Fibroblast of mammary gland (primary cell): ENCODE measurements at regions not wholly inside any gene's neighbourhood (a gene's known extent, or its start where the extent isn't known, plus 50 kb on each side); places are given as distances from the start of the nearest gene placed in this dataset.
A peak's percentile ranks its signal among the peaks of the same experiment; 100 is the strongest.

Experiments used
- DNase-seq: peaks from one replicate; pipeline ENCODE4 v3.0.0-alpha.2; 2010; ENCODE audit warnings: low read depth
- H3K4me3 ChIP-seq: 2 replicates; pipeline ENCODE4 v1.5.1; 2011; ENCODE audit warnings: low read depth, mild to moderate bottlenecking, low read length, moderate library complexity; ENCODE audit not compliant: control insufficient read depth
- TF ChIP-seq, protein P1 (sequence below): conservative IDR thresholded peaks from 2 replicates; pipeline ENCODE4 v1.5.1; 2011; ENCODE audit warnings: low read depth, low read length, inconsistent platforms; ENCODE audit not compliant: control insufficient read depth, insufficient read depth

DNA sequence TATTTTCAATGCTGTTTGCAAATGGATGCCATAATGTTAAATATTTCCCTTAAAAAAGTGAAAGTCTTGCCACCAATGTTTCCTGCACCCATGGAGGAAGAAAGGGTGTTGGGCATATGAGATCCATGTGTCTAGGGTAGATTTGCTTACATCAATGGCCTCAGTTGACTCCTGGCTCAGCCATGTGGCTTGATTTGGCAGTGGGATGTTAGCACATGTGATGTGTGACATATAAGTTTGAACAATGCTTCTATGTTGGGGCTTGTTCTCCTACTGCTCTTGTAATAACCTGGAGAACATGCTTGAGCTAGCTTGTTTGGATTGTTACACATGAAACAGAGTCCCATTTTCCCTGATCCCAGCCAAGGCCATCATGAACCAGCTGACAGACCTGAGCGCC, 187.6 kb downstream of the SCP2D1 start:
- TF ChIP-seq, protein P1, sequence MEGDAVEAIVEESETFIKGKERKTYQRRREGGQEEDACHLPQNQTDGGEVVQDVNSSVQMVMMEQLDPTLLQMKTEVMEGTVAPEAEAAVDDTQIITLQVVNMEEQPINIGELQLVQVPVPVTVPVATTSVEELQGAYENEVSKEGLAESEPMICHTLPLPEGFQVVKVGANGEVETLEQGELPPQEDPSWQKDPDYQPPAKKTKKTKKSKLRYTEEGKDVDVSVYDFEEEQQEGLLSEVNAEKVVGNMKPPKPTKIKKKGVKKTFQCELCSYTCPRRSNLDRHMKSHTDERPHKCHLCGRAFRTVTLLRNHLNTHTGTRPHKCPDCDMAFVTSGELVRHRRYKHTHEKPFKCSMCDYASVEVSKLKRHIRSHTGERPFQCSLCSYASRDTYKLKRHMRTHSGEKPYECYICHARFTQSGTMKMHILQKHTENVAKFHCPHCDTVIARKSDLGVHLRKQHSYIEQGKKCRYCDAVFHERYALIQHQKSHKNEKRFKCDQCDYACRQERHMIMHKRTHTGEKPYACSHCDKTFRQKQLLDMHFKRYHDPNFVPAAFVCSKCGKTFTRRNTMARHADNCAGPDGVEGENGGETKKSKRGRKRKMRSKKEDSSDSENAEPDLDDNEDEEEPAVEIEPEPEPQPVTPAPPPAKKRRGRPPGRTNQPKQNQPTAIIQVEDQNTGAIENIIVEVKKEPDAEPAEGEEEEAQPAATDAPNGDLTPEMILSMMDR = no peak
- no peak overlapping the region for H3K4me3 ChIP-seq
- DNase-seq = no peak

DNA sequence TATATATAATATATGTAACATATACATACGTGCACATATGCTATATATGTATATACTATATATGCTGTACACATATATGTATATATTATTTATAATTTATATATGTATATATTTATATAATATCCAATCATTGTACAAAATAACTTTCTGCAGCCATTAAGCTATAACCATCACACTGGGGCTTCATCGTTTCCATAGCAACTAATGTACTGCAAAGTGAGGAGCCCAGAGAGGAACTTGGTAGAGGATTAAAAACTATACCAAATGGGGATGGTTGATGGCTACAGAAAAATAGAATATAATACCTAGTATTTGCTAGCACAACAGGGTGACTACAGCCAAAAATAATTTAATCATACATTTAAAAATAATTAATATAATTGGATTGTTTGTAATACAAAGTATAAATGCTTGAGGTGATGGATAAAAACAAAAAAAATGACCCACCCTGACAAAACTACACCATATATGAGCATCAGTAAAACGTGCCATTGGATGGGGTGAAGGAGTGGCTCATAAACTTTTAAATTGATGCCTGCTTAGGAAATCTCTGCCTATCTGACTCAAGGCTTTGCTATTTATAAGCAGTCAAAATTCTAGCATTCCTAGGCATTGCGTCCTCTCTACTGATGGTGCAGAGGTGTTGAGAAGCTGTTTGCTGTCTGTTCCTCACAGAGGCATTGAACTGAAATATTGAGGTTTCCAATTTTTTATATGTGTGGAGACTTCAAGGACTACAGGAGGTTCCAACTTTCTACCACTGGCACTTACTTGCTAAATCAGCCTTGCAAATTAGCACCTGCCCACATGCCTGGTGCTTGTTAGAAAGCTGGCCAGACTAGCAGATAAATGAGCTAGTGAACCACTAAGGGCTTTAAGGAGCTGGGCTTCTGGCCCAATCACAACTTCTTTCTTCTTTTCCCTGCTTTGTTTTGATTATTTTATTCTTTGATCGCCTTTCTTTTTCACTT, 190.1 kb downstream of the SCP2D1 start:
- DNase-seq = no peak
- TF ChIP-seq, protein P1 = no peak
- H3K4me3 ChIP-seq = no peak overlapping the region

DNA sequence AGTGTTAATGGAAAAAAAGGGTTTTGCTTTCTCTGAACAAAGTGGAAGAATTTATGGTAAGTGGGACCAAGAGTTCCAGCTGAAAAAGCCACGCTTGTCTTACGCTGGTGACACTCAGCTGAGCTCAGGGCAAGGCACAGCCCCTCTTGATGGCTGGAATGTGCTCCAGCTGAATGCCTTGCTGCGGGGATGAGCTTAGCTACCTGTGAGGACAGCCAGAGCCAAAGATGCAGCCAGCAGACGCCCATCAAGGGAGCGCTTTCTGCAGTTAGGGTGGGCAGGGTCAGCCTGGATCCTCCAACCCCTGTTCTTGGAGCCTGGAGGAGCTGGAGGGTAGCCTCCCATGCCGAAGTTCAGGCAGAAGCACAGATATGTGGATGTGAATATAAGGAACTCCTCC, 191.4 kb downstream of the SCP2D1 start:
- TF ChIP-seq, protein P1 = no peak
- no peak overlapping the region for H3K4me3 ChIP-seq
- DNase-seq = no peak

DNA sequence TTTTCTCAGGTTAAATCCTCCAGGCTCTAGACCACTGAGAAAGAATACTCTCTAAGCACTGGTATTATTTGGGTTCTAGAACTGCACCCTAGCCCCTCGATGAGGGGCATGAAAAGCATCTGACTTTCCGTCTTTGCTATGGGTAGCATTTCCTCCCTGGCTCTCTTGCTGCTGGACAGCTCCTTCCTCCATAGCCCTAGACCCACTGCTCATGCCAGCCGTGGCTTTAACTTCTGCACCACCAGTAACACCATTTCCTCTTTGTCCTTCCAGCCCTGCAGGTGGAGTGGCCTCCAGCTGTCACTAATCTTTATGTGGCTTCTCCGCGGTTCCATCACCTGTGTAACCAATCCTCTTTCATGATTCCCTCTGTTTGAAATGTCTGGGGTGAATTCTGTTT, 194.9 kb downstream of the SCP2D1 start:
- DNase-seq = no peak
- no peak overlapping the region for H3K4me3 ChIP-seq
- TF ChIP-seq, protein P1 = no peak

DNA sequence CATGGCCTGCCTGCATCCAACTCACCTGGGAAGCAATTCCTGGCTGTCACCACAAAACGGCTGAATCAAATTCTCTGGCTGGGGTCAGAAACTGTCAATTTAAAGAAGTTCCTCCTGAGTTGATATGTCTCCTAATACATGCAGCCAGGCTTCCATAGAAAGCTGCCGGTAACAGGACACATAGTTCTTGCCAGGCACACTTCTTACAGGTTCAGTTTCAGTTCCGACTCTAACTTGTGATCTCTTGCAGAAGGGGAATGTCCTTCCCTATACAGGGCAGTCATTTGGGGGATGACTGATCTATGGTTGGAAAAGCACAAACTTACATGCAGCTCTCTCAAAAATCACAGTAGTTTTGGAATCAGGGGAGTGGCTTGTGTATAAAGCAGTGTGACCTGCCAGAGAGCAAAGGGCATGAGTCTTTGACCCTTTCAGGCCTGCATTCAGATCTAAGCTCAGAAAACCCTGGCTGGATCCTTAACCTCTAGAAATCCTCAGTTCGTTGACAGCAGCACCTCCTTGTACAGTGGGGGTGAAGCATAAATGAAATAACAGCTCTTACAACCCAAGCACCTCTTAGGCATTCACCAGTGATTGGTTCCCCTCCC, 195.6 kb downstream of the SCP2D1 start:
- no peak for DNase-seq
- TF ChIP-seq, protein P1 = no peak

DNA sequence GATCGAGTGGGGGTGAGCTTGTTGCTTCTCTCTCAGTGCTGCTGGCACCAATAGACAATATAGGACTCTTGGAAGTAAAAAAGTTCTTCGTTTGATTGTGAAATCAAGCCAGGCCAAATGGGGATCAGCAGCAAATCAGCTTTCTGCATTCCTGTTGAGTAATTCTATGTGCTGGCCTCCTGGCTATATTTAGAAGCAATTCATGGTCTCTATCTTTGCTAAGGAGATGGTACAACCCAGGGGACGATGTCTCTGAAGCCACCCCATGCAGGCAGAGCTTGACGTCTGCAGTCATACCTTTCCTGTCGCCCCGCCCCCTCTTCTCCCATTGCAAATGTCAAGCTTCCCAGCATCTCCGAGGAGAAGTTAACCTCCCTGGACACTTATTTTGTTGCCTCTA, 199.1 kb downstream of the SCP2D1 start:
- no peak overlapping the region for H3K4me3 ChIP-seq
- DNase-seq = peak; percentile 30
- TF ChIP-seq, protein P1 = no peak

More for the DNA sequence above, 195.6 kb downstream of the SCP2D1 start:
- no peak overlapping the region for H3K4me3 ChIP-seq
